ENCODE measurements at regions not wholly inside any gene's neighbourhood (a gene's known extent, or its start where the extent isn't known, plus 50 kb on each side); places are given as distances from the start of the nearest gene placed in this dataset.

DNA sequence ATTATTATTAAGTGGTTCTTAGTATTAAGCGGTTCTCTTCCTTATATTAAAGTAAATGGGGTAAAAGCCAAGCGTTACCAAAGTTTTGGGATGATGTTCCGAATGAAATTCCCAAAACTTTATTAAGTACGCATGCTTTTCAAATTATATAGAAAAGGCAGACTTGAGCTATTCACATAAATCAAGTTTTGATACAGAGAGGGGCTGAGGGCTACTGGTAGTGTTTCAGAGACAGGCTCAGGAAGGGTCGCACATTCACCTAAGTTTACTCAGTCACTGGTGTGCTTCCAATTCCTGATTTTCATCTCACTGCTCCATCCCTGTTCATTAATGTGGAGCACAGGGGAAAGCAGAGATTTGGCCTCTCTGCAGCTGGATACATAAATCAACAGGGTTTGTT, 652.2 kb downstream of the QKI start:
- Histone ChIP-seq H3K36me3 (ENCODE audit: insufficient read depth, low read length) (no peaks in the 10 kb centered on the region), H2AFZ (ENCODE audit: low read length) (no peak overlapping the region), H3K27me3 (ENCODE audit: insufficient read depth, low read length, poor library complexity, severe bottlenecking) (no peaks in the 10 kb centered on the region), H3K9me2 (replicated peaks; ENCODE audit: low read depth, low read length) (no peaks in the 10 kb centered on the region), H3K79me2 (ENCODE audit: insufficient read depth, low read length) (no peaks in the 10 kb centered on the region), H3K4me3 (ENCODE audit: low read length, poor library complexity, severe bottlenecking) (no peak overlapping the region), H3K4me1 (ENCODE audit: insufficient read depth, low read length, poor library complexity, severe bottlenecking) (no peaks in the 10 kb centered on the region), H3K9me3 (ENCODE audit: insufficient read depth, low read depth, low read length) (peaks cover 6% of the 10 kb centered on the region; the same call in 1 of the 2 replicates), H4K20me1 (ENCODE audit: insufficient read depth, low read length, poor library complexity, severe bottlenecking) (no peaks in the 10 kb centered on the region), H3K9ac (ENCODE audit: low read depth, low read length, poor library complexity, severe bottlenecking) (no peak overlapping the region), H3F3A (ENCODE audit: low read depth) (no peaks in the 10 kb centered on the region), H3K4me2 (ENCODE audit: low read depth, low read length, poor library complexity, severe bottlenecking) (no peak overlapping the region)
- TF ChIP-seq, protein P1, sequence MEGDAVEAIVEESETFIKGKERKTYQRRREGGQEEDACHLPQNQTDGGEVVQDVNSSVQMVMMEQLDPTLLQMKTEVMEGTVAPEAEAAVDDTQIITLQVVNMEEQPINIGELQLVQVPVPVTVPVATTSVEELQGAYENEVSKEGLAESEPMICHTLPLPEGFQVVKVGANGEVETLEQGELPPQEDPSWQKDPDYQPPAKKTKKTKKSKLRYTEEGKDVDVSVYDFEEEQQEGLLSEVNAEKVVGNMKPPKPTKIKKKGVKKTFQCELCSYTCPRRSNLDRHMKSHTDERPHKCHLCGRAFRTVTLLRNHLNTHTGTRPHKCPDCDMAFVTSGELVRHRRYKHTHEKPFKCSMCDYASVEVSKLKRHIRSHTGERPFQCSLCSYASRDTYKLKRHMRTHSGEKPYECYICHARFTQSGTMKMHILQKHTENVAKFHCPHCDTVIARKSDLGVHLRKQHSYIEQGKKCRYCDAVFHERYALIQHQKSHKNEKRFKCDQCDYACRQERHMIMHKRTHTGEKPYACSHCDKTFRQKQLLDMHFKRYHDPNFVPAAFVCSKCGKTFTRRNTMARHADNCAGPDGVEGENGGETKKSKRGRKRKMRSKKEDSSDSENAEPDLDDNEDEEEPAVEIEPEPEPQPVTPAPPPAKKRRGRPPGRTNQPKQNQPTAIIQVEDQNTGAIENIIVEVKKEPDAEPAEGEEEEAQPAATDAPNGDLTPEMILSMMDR (conservative IDR thresholded peaks at IDR 0.05; ENCODE audit: low read length) = no peak
- no peak for TF ChIP-seq EZH2phosphoT487 (IDR thresholded peaks at IDR 0.05; ENCODE audit: borderline replicate concordance)

- no peaks in the 10 kb centered on the region for H4K20me1 ChIP-seq (ENCODE audit: insufficient read depth, low read length, poor library complexity, severe bottlenecking)
- TF ChIP-seq EZH2phosphoT487 (IDR thresholded peaks at IDR 0.05; ENCODE audit: borderline replicate concordance) = no peak
- TF ChIP-seq, protein P1 (conservative IDR thresholded peaks at IDR 0.05; ENCODE audit: low read length) = no peak
- no peak overlapping the region for H3K9ac ChIP-seq (ENCODE audit: low read depth, low read length, poor library complexity, severe bottlenecking)
- H3F3A ChIP-seq (ENCODE audit: low read depth) = no peaks in the 10 kb centered on the region
- no peaks in the 10 kb centered on the region for H3K79me2 ChIP-seq (ENCODE audit: insufficient read depth, low read length)
- no peak overlapping the region for H3K4me3 ChIP-seq (ENCODE audit: low read length, poor library complexity, severe bottlenecking)
- H3K9me2 ChIP-seq (replicated peaks; ENCODE audit: low read depth, low read length) = no peaks in the 10 kb centered on the region
- H3K36me3 ChIP-seq (ENCODE audit: insufficient read depth, low read length) = no peaks in the 10 kb centered on the region
- no peaks in the 10 kb centered on the region for H3K4me1 ChIP-seq (ENCODE audit: insufficient read depth, low read length, poor library complexity, severe bottlenecking)
- H3K27me3 ChIP-seq (ENCODE audit: insufficient read depth, low read length, poor library complexity, severe bottlenecking) = no peaks in the 10 kb centered on the region
- no peak overlapping the region for H2AFZ ChIP-seq (ENCODE audit: low read length)
- no peak overlapping the region for H3K4me2 ChIP-seq (ENCODE audit: low read depth, low read length, poor library complexity, severe bottlenecking)
- peaks cover 6% of the 10 kb centered on the region; the same call in 1 of the 2 replicates for H3K9me3 ChIP-seq (ENCODE audit: insufficient read depth, low read depth, low read length)
Observed at GRCh38 chr6:164066335-164066734, 651.8 kb downstream of the QKI start.

GRCh38 chr6:164063346-164063745, 648.8 kb downstream of the QKI start:
- Histone ChIP-seq H3K27me3 (ENCODE audit: insufficient read depth, low read length, poor library complexity, severe bottlenecking) (no peaks in the 10 kb centered on the region), H3K4me2 (ENCODE audit: low read depth, low read length, poor library complexity, severe bottlenecking) (no peak overlapping the region), H3K36me3 (ENCODE audit: insufficient read depth, low read length) (no peaks in the 10 kb centered on the region), H3K4me3 (ENCODE audit: low read length, poor library complexity, severe bottlenecking) (no peak overlapping the region), H2AFZ (ENCODE audit: low read length) (no peak overlapping the region), H3K9ac (ENCODE audit: low read depth, low read length, poor library complexity, severe bottlenecking) (no peak overlapping the region), H3K9me2 (replicated peaks; ENCODE audit: low read depth, low read length) (no peaks in the 10 kb centered on the region), H3F3A (ENCODE audit: low read depth) (no peaks in the 10 kb centered on the region), H3K79me2 (ENCODE audit: insufficient read depth, low read length) (no peaks in the 10 kb centered on the region), H4K20me1 (ENCODE audit: insufficient read depth, low read length, poor library complexity, severe bottlenecking) (no peaks in the 10 kb centered on the region), H3K4me1 (ENCODE audit: insufficient read depth, low read length, poor library complexity, severe bottlenecking) (no peaks in the 10 kb centered on the region), H3K9me3 (ENCODE audit: insufficient read depth, low read depth, low read length) (peaks cover 6% of the 10 kb centered on the region; the same call in 1 of the 2 replicates)
- TF ChIP-seq, protein P1 (conservative IDR thresholded peaks at IDR 0.05; ENCODE audit: low read length) = no peak
- TF ChIP-seq EZH2phosphoT487 (IDR thresholded peaks at IDR 0.05; ENCODE audit: borderline replicate concordance) = no peak
